Aorta (tissue), 5 donors: ENCODE measurements at regions not wholly inside any gene's neighbourhood (a gene's known extent, or its start where the extent isn't known, plus 50 kb on each side); places are given as distances from the start of the nearest gene placed in this dataset.
A peak's percentile ranks its signal among the peaks of the same experiment; 100 is the strongest.

ENCODE experiments used
- ATAC-seq: fragments of 200-7000 bp; cut with Tn5 transposase; one replicate; pipeline ENCODE4 v1.9.1; 2022; ENCODE audit warnings: moderate library complexity; ENCODE audit not compliant: low FRiP score
- DNase-seq, 2 donors: peaks; one replicate each; pipeline ENCODE4 v3.0.0-alpha.2; 2020
- H3K27ac ChIP-seq, 2 donors: one replicate each; pipeline ENCODE4 v1.5.1; 2013; ENCODE audit warnings: low read length in 2 of 2, mild to moderate bottlenecking in 2 of 2, moderate library complexity in 2 of 2, control low read depth in 1 of 2, inconsistent platforms in 1 of 2, low read depth in 1 of 2
- H3K27me3 ChIP-seq, 2 donors: one replicate each; pipeline ENCODE4 v1.6.1; 2013; ENCODE audit warnings: control low read depth in 1 of 2, low read length in 1 of 2, mild to moderate bottlenecking in 1 of 2, moderate library complexity in 1 of 2; ENCODE audit not compliant: insufficient read depth in 2 of 2, control insufficient read depth in 1 of 2
- H3K36me3 ChIP-seq, 2 donors: one replicate each; pipeline ENCODE4 v1.6.1; 2013; ENCODE audit warnings: control low read depth in 1 of 2, low read length in 1 of 2, mild to moderate bottlenecking in 1 of 2; ENCODE audit not compliant: insufficient read depth in 2 of 2, control insufficient read depth in 1 of 2
- H3K4me1 ChIP-seq, 2 donors: one replicate each; pipeline ENCODE4 v1.6.1; 2013; ENCODE audit warnings: low read length in 2 of 2, control low read depth in 1 of 2, mild to moderate bottlenecking in 1 of 2, moderate library complexity in 1 of 2; ENCODE audit not compliant: insufficient read depth in 2 of 2, control insufficient read depth in 1 of 2
- H3K4me3 ChIP-seq, 2 donors: one replicate each; pipeline ENCODE4 v1.5.1; 2013; ENCODE audit warnings: low read length in 2 of 2, control low read depth in 1 of 2, mild to moderate bottlenecking in 1 of 2
- H3K9me3 ChIP-seq: one replicate; pipeline ENCODE4 v1.6.1; 2013; ENCODE audit warnings: mild to moderate bottlenecking, low read length; ENCODE audit not compliant: control insufficient read depth
- WGBS, 2 donors: extraction: QIAGEN DNeasy Blood & Tissue Kit; methylation state at CpG; one replicate each; pipeline ENCODE4 v1.1.7; 2013; 5-methylcytosine and 5-hydroxymethylcytosine counted together
- intact Hi-C, 2 donors: fragments of 100-400 bp; cut with DNase I; formaldehyde crosslinking; loops; one replicate each; pipeline versions ENCODE4 v1.14.2 to v1.15.0; 2022
- donor health status: healthy with polysubstance abuse.
- donor health status: Bipolar disorder and iron deficiency.
- donor health status: DM: no; HTN: no; CAD: no.
- donor health status: DM: no; HTN: no; CAD: no.
- donor health status: DM: yes; HTN: yes; CAD: no.

GRCh38 chr22:22738959-22739585, 94.7 kb downstream of the GGTLC2 start:
- Histone ChIP-seq H3K36me3 (no peaks in the 10 kb centered on the region), H3K27ac (no peak overlapping the region), H3K4me3 (no peak overlapping the region), H3K9me3 (no peaks in the 10 kb centered on the region), H3K4me1 (no peaks in the 10 kb centered on the region), H3K27me3 (no peaks in the 10 kb centered on the region)
- WGBS, 2 donors: 78 to 85% methylated on average over 5 of the region's 5 CpGs
- intact Hi-C loops: no loop called here
- DNase-seq: peak in 1 of 2 donors; percentile 53
- ATAC-seq: no peak

- intact Hi-C loops: no loop called here
- Histone ChIP-seq H3K27ac (no peak overlapping the region), H3K4me3 (no peak overlapping the region), H3K27me3 (no peaks in the 10 kb centered on the region), H3K4me1 (no peaks in the 10 kb centered on the region), H3K9me3 (no peaks in the 10 kb centered on the region), H3K36me3 (no peaks in the 10 kb centered on the region)
- 71 to 77% methylated on average over 5 of the region's 5 CpGs for WGBS, 2 donors
- ATAC-seq (no peak), DNase-seq (no peak)
These were observed 96.3 kb downstream of the GGTLC2 start for GRCh38 chr22:22740560-22741276.

- WGBS, 2 donors: 79 to 84% methylated on average over 4 of the region's 4 CpGs
- ATAC-seq: no peak
- no peaks in the 10 kb centered on the region for H3K27me3 ChIP-seq
These were observed 97.4 kb downstream of the GGTLC2 start for GRCh38 chr22:22741843-22742242.

GRCh38 chr22:22742641-22743040, 98.2 kb downstream of the GGTLC2 start:
- Histone ChIP-seq H3K4me3 (no peak overlapping the region), H3K27ac (no peak overlapping the region), H3K36me3 (no peaks in the 10 kb centered on the region), H3K4me1 (no peaks in the 10 kb centered on the region), H3K27me3 (no peaks in the 10 kb centered on the region), H3K9me3 (no peaks in the 10 kb centered on the region)
- 90 to 91% methylated on average over 2 of the region's 2 CpGs for WGBS, 2 donors
- ATAC-seq (no peak), DNase-seq (no peak)
- intact Hi-C loops: no loop called here

More at GRCh38 chr22:22741843-22742242, 97.4 kb downstream of the GGTLC2 start:
- no peak overlapping the region for H3K4me3 ChIP-seq
- no peaks in the 10 kb centered on the region for H3K9me3 ChIP-seq
- no peaks in the 10 kb centered on the region for H3K36me3 ChIP-seq
- no peaks in the 10 kb centered on the region for H3K4me1 ChIP-seq
- no peak for DNase-seq
- intact Hi-C loops: no loop called here
- H3K27ac ChIP-seq: no peak overlapping the region

- intact Hi-C loops: no loop called here
- Histone ChIP-seq H3K27ac (no peak overlapping the region), H3K27me3 (no peaks in the 10 kb centered on the region)
These were observed 98.8 kb downstream of the GGTLC2 start for GRCh38 chr22:22743128-22743760.

GRCh38 chr22:22744412-22745224, 100.2 kb downstream of the GGTLC2 start:
- intact Hi-C loops: no loop called here
- DNase-seq (no peak), ATAC-seq (no peak)
- H3K27ac ChIP-seq: no peak overlapping the region
- no peaks in the 10 kb centered on the region for H3K27me3 ChIP-seq
- H3K4me1 ChIP-seq: no peaks in the 10 kb centered on the region
- no peaks in the 10 kb centered on the region for H3K9me3 ChIP-seq
- no peaks in the 10 kb centered on the region for H3K36me3 ChIP-seq
- no peak overlapping the region for H3K4me3 ChIP-seq
- 63 to 65% methylated on average over 9 of the region's 9 CpGs for WGBS, 2 donors

More at GRCh38 chr22:22743128-22743760, 98.8 kb downstream of the GGTLC2 start:
- Histone ChIP-seq H3K4me1 (no peaks in the 10 kb centered on the region), H3K4me3 (no peak overlapping the region), H3K36me3 (no peaks in the 10 kb centered on the region), H3K9me3 (no peaks in the 10 kb centered on the region)
- DNase-seq (no peak), ATAC-seq (no peak)
- 81 to 87% methylated on average over 3 of the region's 3 CpGs for WGBS, 2 donors

GRCh38 chr22:22745225-22746060, 101.0 kb downstream of the GGTLC2 start:
- Histone ChIP-seq H3K27ac (no peak overlapping the region), H3K9me3 (no peaks in the 10 kb centered on the region), H3K36me3 (no peaks in the 10 kb centered on the region), H3K27me3 (no peaks in the 10 kb centered on the region), H3K4me1 (no peaks in the 10 kb centered on the region), H3K4me3 (no peak overlapping the region)
- 51 to 52% methylated on average over 8 of the region's 8 CpGs for WGBS, 2 donors
- intact Hi-C loops: no loop called here
- peak; percentile 27 for ATAC-seq
- no peak for DNase-seq
